SK-N-SH (cell line): ENCODE measurements at regions not wholly inside any gene's neighbourhood (a gene's known extent, or its start where the extent isn't known, plus 50 kb on each side); places are given as distances from the start of the nearest gene placed in this dataset.
A peak's percentile ranks its signal among the peaks of the same experiment; 100 is the strongest.

ENCODE experiments used
- CTCF ChIA-PET: fragments of 300-600, 350-600 bp; formaldehyde crosslinking; extraction: SDS; loops from one replicate; lab custom pipeline; 2021; lab: Yijun Ruan, JAX
- POLR2A ChIA-PET: fragments of 350-600 bp; sonication (Branson Sonifier 250); formaldehyde crosslinking; extraction: SDS; loops from one replicate; lab custom pipeline; 2020; ENCODE audit warnings: antibody characterized with exemption, inconsistent platforms; lab: Yijun Ruan, JAX
- DNase-seq: peaks from one replicate; pipeline ENCODE4 v3.0.0; 2012
- H2AFZ ChIP-seq: fragments of 200-600 bp; sonication (generic); 2 replicates; pipeline ENCODE4 v1.8.1; 2016; ENCODE audit warnings: antibody characterized with exemption, mild to moderate bottlenecking, low read depth
- H3F3A ChIP-seq: fragments of 200-600 bp; sonication (generic); replicated peaks from 2 replicates; pipeline ENCODE3; 2016; ENCODE audit warnings: antibody characterized with exemption, mild to moderate bottlenecking; ENCODE audit not compliant: insufficient read depth
- H3K27ac ChIP-seq, 2 experiments: fragments of 200-500 bp in 1 of 2; fragments of 200-600 bp in 1 of 2; sonication (Bioruptor generic) in 1 of 2; sonication (generic), shearing (Covaris generic) in 1 of 2; 2 replicates each; pipeline versions ENCODE4 v1.5.1 to v1.6.1; 2014 to 2016; ENCODE audit warnings: low read depth in 2 of 2, inconsistent platforms in 1 of 2, low read length in 1 of 2, mild to moderate bottlenecking in 1 of 2, mixed read lengths in 1 of 2
- H3K27me3 ChIP-seq: fragments of 200-600 bp; sonication (generic), shearing (Covaris generic); 2 replicates; pipeline ENCODE4 v1.6.1; 2016; ENCODE audit warnings: mixed run types; ENCODE audit not compliant: insufficient read depth
- H3K36me3 ChIP-seq, 2 experiments: fragments of 200-500 bp in 1 of 2; fragments of 200-600 bp in 1 of 2; sonication (Bioruptor generic) in 1 of 2; sonication (generic) in 1 of 2; replicated peaks in 1 of 2; 2 replicates each; pipeline versions ENCODE3 to v1.5.1; 2014 to 2016; ENCODE audit warnings: low read length in 1 of 2, mild to moderate bottlenecking in 1 of 2; ENCODE audit not compliant: insufficient read depth in 2 of 2, control insufficient read depth in 1 of 2
- H3K4me1 ChIP-seq, 2 experiments: fragments of 200-500 bp in 1 of 2; fragments of 200-600 bp in 1 of 2; sonication (Bioruptor generic) in 1 of 2; sonication (generic), shearing (Covaris generic) in 1 of 2; 2 replicates each; pipeline versions ENCODE4 v1.5.1 to v1.6.1; 2014 to 2016; ENCODE audit warnings: low read depth in 1 of 2, low read length in 1 of 2, mixed run types in 1 of 2; ENCODE audit not compliant: insufficient read depth in 2 of 2, control insufficient read depth in 1 of 2
- H3K4me2 ChIP-seq: fragments of 200-600 bp; sonication (generic), shearing (Covaris generic); 2 replicates; pipeline ENCODE4 v1.6.1; 2017; ENCODE audit warnings: mixed run types
- H3K4me3 ChIP-seq, 2 experiments: fragments of 200-500 bp in 1 of 2; fragments of 200-600 bp in 1 of 2; sonication (Bioruptor generic) in 1 of 2; sonication (generic), shearing (Covaris generic) in 1 of 2; 2 replicates each; pipeline versions ENCODE4 v1.5.1 to v1.8.1; 2014 to 2016; ENCODE audit warnings: low read depth in 2 of 2, inconsistent platforms in 1 of 2, low read length in 1 of 2, mild to moderate bottlenecking in 1 of 2, mixed read lengths in 1 of 2, moderate library complexity in 1 of 2
- H3K79me2 ChIP-seq: fragments of 200-600 bp; sonication (generic); 2 replicates; pipeline ENCODE4 v1.8.1; 2017; ENCODE audit warnings: mild to moderate bottlenecking; ENCODE audit not compliant: insufficient read depth
- H3K9ac ChIP-seq: fragments of 200-600 bp; sonication (generic); 2 replicates; pipeline ENCODE4 v1.6.1; 2017; ENCODE audit warnings: mixed run types
- H3K9me2 ChIP-seq: fragments of 200-600 bp; sonication (generic); 2 replicates; pipeline ENCODE4 v1.6.1; 2017; ENCODE audit warnings: mixed run types
- H3K9me3 ChIP-seq: fragments of 200-600 bp; sonication (generic); 2 replicates; pipeline ENCODE4 v1.6.1; 2017; ENCODE audit warnings: mixed run types, mild to moderate bottlenecking, moderate library complexity
- H4K20me1 ChIP-seq: fragments of 200-600 bp; sonication (generic); 2 replicates; pipeline ENCODE4 v1.6.1; 2017; ENCODE audit warnings: mild to moderate bottlenecking, mixed run types; ENCODE audit not compliant: insufficient read depth
- EZH2phosphoT487 ChIP-seq: fragments of 200-600 bp; sonication (generic); IDR thresholded peaks from 2 replicates; pipeline ENCODE4 v1.6.1; 2017; ENCODE audit warnings: low read depth, mixed run types, mild to moderate bottlenecking, antibody characterized with exemption, moderate library complexity, borderline replicate concordance
- FOXJ3 ChIP-seq: sonication (generic); formaldehyde crosslinking; IDR thresholded peaks from 2 replicates; pipeline ENCODE4 v1.5.1; 2020; ENCODE audit warnings: mild to moderate bottlenecking, missing genetic modification reagents
- FOXM1 ChIP-seq: IDR thresholded peaks from 2 replicates; pipeline ENCODE4 v1.4.0; 2012; ENCODE audit warnings: low read depth, mild to moderate bottlenecking
- GABPA ChIP-seq: IDR thresholded peaks from 2 replicates; pipeline ENCODE4 v1.4.0; 2012; ENCODE audit warnings: low read depth, mild to moderate bottlenecking
- JUND ChIP-seq: IDR thresholded peaks from 2 replicates; pipeline ENCODE4 v1.4.0; 2012
- MEF2A ChIP-seq: IDR thresholded peaks from 2 replicates; pipeline ENCODE4 v1.4.0; 2012; ENCODE audit warnings: low read depth, borderline replicate concordance
- MXI1 ChIP-seq: IDR thresholded peaks from 2 replicates; pipeline ENCODE4 v1.6.1; 2012; ENCODE audit warnings: mild to moderate bottlenecking, low read depth, low read length, improper control_type of control experiment
- NFIC ChIP-seq: IDR thresholded peaks from 2 replicates; pipeline ENCODE4 v1.4.0; 2012; ENCODE audit warnings: borderline replicate concordance
- POLR2AphosphoS5 ChIP-seq: IDR thresholded peaks from 2 replicates; pipeline ENCODE4 v1.6.1; 2012; ENCODE audit warnings: low read depth, low read length
- RAD21 ChIP-seq: IDR thresholded peaks from 2 replicates; pipeline ENCODE4 v1.6.1; 2012; ENCODE audit warnings: mild to moderate bottlenecking, low read length
- RFX5 ChIP-seq: IDR thresholded peaks from 2 replicates; pipeline ENCODE4 v1.6.1; 2012; ENCODE audit warnings: mild to moderate bottlenecking, improper control_type of control experiment, low read length
- WGBS: methylation state at CpG from one replicate; pipeline ENCODE4 v1.1.6; 2017; ENCODE audit warnings: low lambda C conversion rate; 5-methylcytosine and 5-hydroxymethylcytosine counted together
- TF ChIP-seq, protein P1 (sequence below): IDR thresholded peaks from 2 replicates; pipeline ENCODE4 v1.6.1; 2012; ENCODE audit warnings: mild to moderate bottlenecking, low read depth, low read length, moderate library complexity
- TF ChIP-seq, protein P2 (sequence below): fragments of 200-600 bp; sonication (generic); IDR thresholded peaks from 2 replicates; pipeline ENCODE4 v1.6.1; 2017; ENCODE audit warnings: antibody characterized with exemption, mild to moderate bottlenecking, moderate library complexity
- TF ChIP-seq, protein P3 (sequence below): fragments of 150-350 bp; IDR thresholded peaks from 2 replicates; pipeline ENCODE4 v1.6.1; 2017; ENCODE audit warnings: antibody characterized with exemption, low read length, low read depth, borderline replicate concordance
- TF ChIP-seq, protein P4 (sequence below): IDR thresholded peaks from 2 replicates; pipeline ENCODE4 v1.4.0; 2012; ENCODE audit warnings: low read depth, borderline replicate concordance
- TF ChIP-seq, protein P5 (sequence below): IDR thresholded peaks from 2 replicates; pipeline ENCODE4 v1.4.0; 2012; ENCODE audit warnings: low read depth, borderline replicate concordance
- TF ChIP-seq, protein P6 (sequence below): IDR thresholded peaks from 2 replicates; pipeline ENCODE4 v1.4.0; 2012; ENCODE audit warnings: low read depth

DNA sequence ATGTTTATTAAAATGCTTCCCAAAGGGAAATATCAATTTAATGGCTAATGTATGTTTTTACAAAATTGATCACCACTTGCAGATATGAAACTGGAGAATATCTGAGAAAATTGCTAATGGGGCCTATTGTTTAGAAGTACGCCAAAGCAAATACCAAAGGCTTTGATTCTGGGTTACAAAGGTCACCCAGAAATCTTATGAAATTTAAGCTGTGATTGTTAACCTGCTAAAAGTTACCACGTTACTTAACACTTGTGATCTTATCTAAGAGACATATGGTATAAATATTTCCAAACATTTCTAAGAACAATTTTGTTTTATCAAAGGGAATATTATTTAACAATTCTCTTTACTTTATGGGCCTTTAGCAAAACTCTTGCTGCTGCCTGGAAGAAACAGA lies 383.3 kb downstream of the TFAP2A start (continued):
- TF ChIP-seq, protein P1, sequence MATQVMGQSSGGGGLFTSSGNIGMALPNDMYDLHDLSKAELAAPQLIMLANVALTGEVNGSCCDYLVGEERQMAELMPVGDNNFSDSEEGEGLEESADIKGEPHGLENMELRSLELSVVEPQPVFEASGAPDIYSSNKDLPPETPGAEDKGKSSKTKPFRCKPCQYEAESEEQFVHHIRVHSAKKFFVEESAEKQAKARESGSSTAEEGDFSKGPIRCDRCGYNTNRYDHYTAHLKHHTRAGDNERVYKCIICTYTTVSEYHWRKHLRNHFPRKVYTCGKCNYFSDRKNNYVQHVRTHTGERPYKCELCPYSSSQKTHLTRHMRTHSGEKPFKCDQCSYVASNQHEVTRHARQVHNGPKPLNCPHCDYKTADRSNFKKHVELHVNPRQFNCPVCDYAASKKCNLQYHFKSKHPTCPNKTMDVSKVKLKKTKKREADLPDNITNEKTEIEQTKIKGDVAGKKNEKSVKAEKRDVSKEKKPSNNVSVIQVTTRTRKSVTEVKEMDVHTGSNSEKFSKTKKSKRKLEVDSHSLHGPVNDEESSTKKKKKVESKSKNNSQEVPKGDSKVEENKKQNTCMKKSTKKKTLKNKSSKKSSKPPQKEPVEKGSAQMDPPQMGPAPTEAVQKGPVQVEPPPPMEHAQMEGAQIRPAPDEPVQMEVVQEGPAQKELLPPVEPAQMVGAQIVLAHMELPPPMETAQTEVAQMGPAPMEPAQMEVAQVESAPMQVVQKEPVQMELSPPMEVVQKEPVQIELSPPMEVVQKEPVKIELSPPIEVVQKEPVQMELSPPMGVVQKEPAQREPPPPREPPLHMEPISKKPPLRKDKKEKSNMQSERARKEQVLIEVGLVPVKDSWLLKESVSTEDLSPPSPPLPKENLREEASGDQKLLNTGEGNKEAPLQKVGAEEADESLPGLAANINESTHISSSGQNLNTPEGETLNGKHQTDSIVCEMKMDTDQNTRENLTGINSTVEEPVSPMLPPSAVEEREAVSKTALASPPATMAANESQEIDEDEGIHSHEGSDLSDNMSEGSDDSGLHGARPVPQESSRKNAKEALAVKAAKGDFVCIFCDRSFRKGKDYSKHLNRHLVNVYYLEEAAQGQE, result no peak

DNA sequence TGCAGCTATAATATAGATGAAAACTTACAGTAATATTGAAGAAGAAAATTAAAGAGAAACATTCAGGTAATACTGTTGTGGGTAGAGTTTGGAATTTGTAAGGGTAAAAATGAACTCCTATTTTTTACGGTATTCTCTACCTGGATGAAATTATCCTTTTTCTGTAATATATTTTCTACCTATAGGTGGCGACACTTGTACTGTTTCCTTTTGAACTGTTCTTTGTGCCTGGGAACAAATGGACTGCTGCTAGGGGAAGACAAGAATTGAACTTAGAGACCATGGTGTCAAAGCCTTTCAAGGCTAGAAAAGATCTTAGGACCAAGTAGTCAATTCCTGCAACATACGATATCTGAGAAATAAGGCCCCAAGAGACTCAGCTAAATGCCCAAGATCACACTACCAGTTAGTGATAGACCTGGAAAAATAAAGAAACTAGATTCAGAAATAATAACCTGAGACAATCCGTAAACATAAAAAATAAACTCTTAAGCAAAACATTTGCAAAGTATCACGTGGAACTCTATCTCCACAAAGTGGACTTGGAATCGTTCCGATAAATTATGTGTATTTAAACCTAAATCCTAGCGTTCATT lies 383.8 kb downstream of the TFAP2A start:
- no peak overlapping the region for H3K27ac ChIP-seq
- H3F3A ChIP-seq, result no peaks in the 10 kb centered on the region
- no peaks in the 10 kb centered on the region for H4K20me1 ChIP-seq
- H3K4me2 ChIP-seq, result no peak overlapping the region
- peak; percentile 44 for TF ChIP-seq RAD21
- no peak for TF ChIP-seq POLR2AphosphoS5
- TF ChIP-seq RFX5, result no peak
- TF ChIP-seq, protein P2, sequence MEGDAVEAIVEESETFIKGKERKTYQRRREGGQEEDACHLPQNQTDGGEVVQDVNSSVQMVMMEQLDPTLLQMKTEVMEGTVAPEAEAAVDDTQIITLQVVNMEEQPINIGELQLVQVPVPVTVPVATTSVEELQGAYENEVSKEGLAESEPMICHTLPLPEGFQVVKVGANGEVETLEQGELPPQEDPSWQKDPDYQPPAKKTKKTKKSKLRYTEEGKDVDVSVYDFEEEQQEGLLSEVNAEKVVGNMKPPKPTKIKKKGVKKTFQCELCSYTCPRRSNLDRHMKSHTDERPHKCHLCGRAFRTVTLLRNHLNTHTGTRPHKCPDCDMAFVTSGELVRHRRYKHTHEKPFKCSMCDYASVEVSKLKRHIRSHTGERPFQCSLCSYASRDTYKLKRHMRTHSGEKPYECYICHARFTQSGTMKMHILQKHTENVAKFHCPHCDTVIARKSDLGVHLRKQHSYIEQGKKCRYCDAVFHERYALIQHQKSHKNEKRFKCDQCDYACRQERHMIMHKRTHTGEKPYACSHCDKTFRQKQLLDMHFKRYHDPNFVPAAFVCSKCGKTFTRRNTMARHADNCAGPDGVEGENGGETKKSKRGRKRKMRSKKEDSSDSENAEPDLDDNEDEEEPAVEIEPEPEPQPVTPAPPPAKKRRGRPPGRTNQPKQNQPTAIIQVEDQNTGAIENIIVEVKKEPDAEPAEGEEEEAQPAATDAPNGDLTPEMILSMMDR, result peak; percentile 70
- TF ChIP-seq, protein P3, sequence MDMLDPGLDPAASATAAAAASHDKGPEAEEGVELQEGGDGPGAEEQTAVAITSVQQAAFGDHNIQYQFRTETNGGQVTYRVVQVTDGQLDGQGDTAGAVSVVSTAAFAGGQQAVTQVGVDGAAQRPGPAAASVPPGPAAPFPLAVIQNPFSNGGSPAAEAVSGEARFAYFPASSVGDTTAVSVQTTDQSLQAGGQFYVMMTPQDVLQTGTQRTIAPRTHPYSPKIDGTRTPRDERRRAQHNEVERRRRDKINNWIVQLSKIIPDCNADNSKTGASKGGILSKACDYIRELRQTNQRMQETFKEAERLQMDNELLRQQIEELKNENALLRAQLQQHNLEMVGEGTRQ, result no peak
- no peak overlapping the region for H2AFZ ChIP-seq
- H3K9me2 ChIP-seq, result no peaks in the 10 kb centered on the region
- no peak overlapping the region for H3K4me3 ChIP-seq
- peak; percentile 3 for DNase-seq
- H3K27me3 ChIP-seq, result no peaks in the 10 kb centered on the region
- H3K4me1 ChIP-seq, result no peaks in the 10 kb centered on the region
- no peak overlapping the region for H3K9ac ChIP-seq
- CTCF ChIA-PET, result interaction anchor here (0.6 to 1.9 kb wide), 13 partner anchors 10 to 405 kb away, joined by 3 to 10 read pairs (median 3); no protein-coding TSS in a partner anchor
- no peaks in the 10 kb centered on the region for H3K36me3 ChIP-seq
- no peaks in the 10 kb centered on the region for H3K79me2 ChIP-seq
- POLR2A ChIA-PET, result no interaction called here
- H3K9me3 ChIP-seq, result no peaks in the 10 kb centered on the region
- WGBS, result 35% methylated on average over 8 of the region's 8 CpGs

DNA sequence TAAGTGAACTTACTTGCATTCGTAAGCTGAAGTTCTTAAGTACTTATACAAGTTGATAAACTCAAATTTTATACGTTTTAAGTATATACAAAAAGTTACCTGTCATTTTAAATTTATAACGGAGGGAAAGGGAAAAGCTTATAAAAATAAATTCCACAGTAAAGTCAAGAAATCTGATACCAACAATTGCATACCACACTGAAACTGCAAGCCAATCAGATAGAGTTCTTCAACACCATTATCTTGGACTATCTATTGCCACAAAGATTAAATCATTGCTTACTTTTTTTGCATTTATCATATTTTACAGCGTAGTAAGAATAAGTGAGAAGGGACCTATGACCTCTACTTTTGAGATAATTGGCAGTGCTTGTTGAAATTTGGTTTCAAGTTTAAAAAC lies 386.7 kb downstream of the TFAP2A start:
- WGBS, result 14% methylated on average over 4 of the region's 4 CpGs
- Histone ChIP-seq H3K4me2 (no peak overlapping the region), H3K27ac (no peak overlapping the region), H3K9ac (no peak overlapping the region), H2AFZ (no peak overlapping the region), H4K20me1 (no peaks in the 10 kb centered on the region), H3F3A (no peaks in the 10 kb centered on the region), H3K36me3 (no peaks in the 10 kb centered on the region), H3K79me2 (no peaks in the 10 kb centered on the region), H3K4me1 (no peaks in the 10 kb centered on the region), H3K9me2 (no peaks in the 10 kb centered on the region), H3K4me3 (no peak overlapping the region), H3K27me3 (no peaks in the 10 kb centered on the region), H3K9me3 (no peaks in the 10 kb centered on the region)
- DNase-seq, result no peak
- POLR2A ChIA-PET, result no interaction called here
- CTCF ChIA-PET, result no interaction called here
- TF ChIP-seq, protein P4, sequence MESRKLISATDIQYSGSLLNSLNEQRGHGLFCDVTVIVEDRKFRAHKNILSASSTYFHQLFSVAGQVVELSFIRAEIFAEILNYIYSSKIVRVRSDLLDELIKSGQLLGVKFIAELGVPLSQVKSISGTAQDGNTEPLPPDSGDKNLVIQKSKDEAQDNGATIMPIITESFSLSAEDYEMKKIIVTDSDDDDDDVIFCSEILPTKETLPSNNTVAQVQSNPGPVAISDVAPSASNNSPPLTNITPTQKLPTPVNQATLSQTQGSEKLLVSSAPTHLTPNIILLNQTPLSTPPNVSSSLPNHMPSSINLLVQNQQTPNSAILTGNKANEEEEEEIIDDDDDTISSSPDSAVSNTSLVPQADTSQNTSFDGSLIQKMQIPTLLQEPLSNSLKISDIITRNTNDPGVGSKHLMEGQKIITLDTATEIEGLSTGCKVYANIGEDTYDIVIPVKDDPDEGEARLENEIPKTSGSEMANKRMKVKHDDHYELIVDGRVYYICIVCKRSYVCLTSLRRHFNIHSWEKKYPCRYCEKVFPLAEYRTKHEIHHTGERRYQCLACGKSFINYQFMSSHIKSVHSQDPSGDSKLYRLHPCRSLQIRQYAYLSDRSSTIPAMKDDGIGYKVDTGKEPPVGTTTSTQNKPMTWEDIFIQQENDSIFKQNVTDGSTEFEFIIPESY, result no peak
- no peak for TF ChIP-seq EZH2phosphoT487
- TF ChIP-seq FOXM1, result no peak
- no peak for TF ChIP-seq MEF2A
- no peak for TF ChIP-seq RAD21
- TF ChIP-seq, protein P5, sequence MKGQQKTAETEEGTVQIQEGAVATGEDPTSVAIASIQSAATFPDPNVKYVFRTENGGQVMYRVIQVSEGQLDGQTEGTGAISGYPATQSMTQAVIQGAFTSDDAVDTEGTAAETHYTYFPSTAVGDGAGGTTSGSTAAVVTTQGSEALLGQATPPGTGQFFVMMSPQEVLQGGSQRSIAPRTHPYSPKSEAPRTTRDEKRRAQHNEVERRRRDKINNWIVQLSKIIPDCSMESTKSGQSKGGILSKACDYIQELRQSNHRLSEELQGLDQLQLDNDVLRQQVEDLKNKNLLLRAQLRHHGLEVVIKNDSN, result no peak
- TF ChIP-seq NFIC, result no peak
- no peak for TF ChIP-seq FOXJ3
- TF ChIP-seq, protein P6, sequence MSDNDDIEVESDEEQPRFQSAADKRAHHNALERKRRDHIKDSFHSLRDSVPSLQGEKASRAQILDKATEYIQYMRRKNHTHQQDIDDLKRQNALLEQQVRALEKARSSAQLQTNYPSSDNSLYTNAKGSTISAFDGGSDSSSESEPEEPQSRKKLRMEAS, result no peak
- TF ChIP-seq JUND, result no peak
- no peak for TF ChIP-seq MXI1
- no peak for TF ChIP-seq GABPA
